Vagina (tissue), 2 donors: ENCODE measurements at regions not wholly inside any gene's neighbourhood (a gene's known extent, or its start where the extent isn't known, plus 50 kb on each side); places are given as distances from the start of the nearest gene placed in this dataset.

Source experiments
- CTCF ChIP-seq, 3 experiments: fragments of 450-650 bp in 2 of 3; fragments of 200-600 bp in 1 of 3; sonication (generic) in 1 of 3; IDR thresholded peaks; one replicate each; pipeline ENCODE4 v1.5.1; 2017 to 2019; ENCODE audit warnings: antibody characterized with exemption in 3 of 3, mild to moderate bottlenecking in 2 of 3, moderate library complexity in 2 of 3
- POLR2A ChIP-seq, 2 donors: fragments of 450-650 bp; IDR thresholded peaks; one replicate each; pipeline ENCODE4 v1.6.1; 2017; ENCODE audit warnings: antibody characterized with exemption in 2 of 2, mild to moderate bottlenecking in 2 of 2, moderate library complexity in 2 of 2

- no peak for TF ChIP-seq CTCF (IDR thresholded peaks at IDR 0.05)
- no peak for TF ChIP-seq POLR2A (IDR thresholded peaks at IDR 0.05)
These were observed 151.7 kb downstream of the DMRT2 start for GRCh38 chr9:1201901-1202300.
